ENCODE measurements at regions not wholly inside any gene's neighbourhood (a gene's known extent, or its start where the extent isn't known, plus 50 kb on each side); places are given as distances from the start of the nearest gene placed in this dataset.

GRCh38 chr15:92809064-92809879 is 90.9 kb upstream of the CHD2 start (continued):
- TF ChIP-seq USF2 (IDR thresholded peaks at IDR 0.05; ENCODE audit: low read length): peak; percentile 77
- no peak for TF ChIP-seq BCL11A (IDR thresholded peaks at IDR 0.05; ENCODE audit: low read depth in 2 of 2, low read length in 2 of 2)
- TF ChIP-seq TAF1 (IDR thresholded peaks at IDR 0.05; ENCODE audit: low read depth, low read length): peak; percentile 95
- peak; percentile 52; the same call in 1 of the 2 replicates for TF ChIP-seq SP1 (IDR thresholded peaks at IDR 0.05; ENCODE audit: low read depth, low read length)
- TF ChIP-seq EGR1 (IDR thresholded peaks at IDR 0.05; ENCODE audit: borderline replicate concordance, low read depth, low read length): peak; percentile 67; the same call in 1 of the 2 replicates
- TF ChIP-seq MAX (IDR thresholded peaks at IDR 0.05): peak; percentile 99
- peak; percentile 98 for TF ChIP-seq YY1 (IDR thresholded peaks at IDR 0.05; ENCODE audit: low read depth, low read length)
- TF ChIP-seq ATF3 (IDR thresholded peaks at IDR 0.05; ENCODE audit: insufficient read depth, low read depth, low read length): peak; percentile 53; the same call in 1 of the 2 replicates
- TF ChIP-seq JUND (IDR thresholded peaks at IDR 0.05; ENCODE audit: low read length): no peak
- no peak for TF ChIP-seq KDM1A (IDR thresholded peaks at IDR 0.05; ENCODE audit: borderline replicate concordance, low read length)
- TF ChIP-seq ATF2 (IDR thresholded peaks at IDR 0.05; ENCODE audit: low read length): no peak
- TF ChIP-seq GTF2F1 (IDR thresholded peaks at IDR 0.05; ENCODE audit: borderline replicate concordance, low read depth, low read length): no peak
- TF ChIP-seq CTCF (IDR thresholded peaks at IDR 0.05; ENCODE audit: control extremely low read depth in 1 of 3, insufficient read depth in 1 of 3, low read depth in 1 of 3, low read length in 3 of 3): peak; percentile 84 to 93 (median 92)
